OCI-LY3 (cell line): ENCODE measurements at regions not wholly inside any gene's neighbourhood (a gene's known extent, or its start where the extent isn't known, plus 50 kb on each side); places are given as distances from the start of the nearest gene placed in this dataset.

Source experiments
- H2AFZ ChIP-seq: fragments of 200-600, 300-600 bp; shearing (Covaris generic); 2 replicates; pipeline ENCODE4 v1.6.0; 2014; ENCODE audit warnings: antibody characterized with exemption, low read depth, low read length
- H3K27ac ChIP-seq: fragments of 200-600, 300-600 bp; sonication (generic); 2 replicates; pipeline ENCODE4 v1.5.1; 2014; ENCODE audit warnings: mild to moderate bottlenecking, low read length, moderate library complexity, mixed read lengths
- H3K27me3 ChIP-seq: fragments of 200-600, 300-600 bp; sonication (generic); 2 replicates; pipeline ENCODE4 v1.6.1; 2014; ENCODE audit warnings: low read depth, low read length, mixed read lengths
- H3K36me3 ChIP-seq: fragments of 200-600, 300-600 bp; sonication (generic); replicated peaks from 2 replicates; pipeline ENCODE3; 2014; ENCODE audit warnings: low read depth, low read length, mixed read lengths
- H3K4me1 ChIP-seq: fragments of 300-600, 200-600 bp; sonication (generic); 2 replicates; pipeline ENCODE4 v1.6.1; 2014; ENCODE audit warnings: low read length, mixed read lengths
- H3K4me2 ChIP-seq: fragments of 200-600, 300-600 bp; sonication (generic); 2 replicates; pipeline ENCODE4 v1.6.1; 2014; ENCODE audit warnings: low read length, mixed read lengths
- H3K4me3 ChIP-seq: fragments of 300-600, 200-600 bp; sonication (generic); 2 replicates; pipeline ENCODE4 v1.5.1; 2014; ENCODE audit warnings: antibody characterized with exemption, mild to moderate bottlenecking, low read length, moderate library complexity
- H3K79me2 ChIP-seq: fragments of 300-600, 200-600 bp; shearing (Covaris generic); 2 replicates; pipeline ENCODE4 v1.6.1; 2014; ENCODE audit warnings: mild to moderate bottlenecking, low read length, mixed read lengths
- H3K9ac ChIP-seq: fragments of 300-600, 200-600 bp; shearing (Covaris generic); 2 replicates; pipeline ENCODE4 v1.6.0; 2014; ENCODE audit warnings: mild to moderate bottlenecking, low read length, moderate library complexity
- H3K9me3 ChIP-seq: fragments of 200-600, 300-600 bp; shearing (Covaris generic); 2 replicates; pipeline ENCODE4 v1.6.1; 2014; ENCODE audit warnings: low read length, mixed read lengths; ENCODE audit not compliant: insufficient read depth
- H4K20me1 ChIP-seq: fragments of 200-600, 300-600 bp; sonication (generic); 2 replicates; pipeline ENCODE4 v1.6.1; 2016; ENCODE audit warnings: low read length, mixed read lengths; ENCODE audit not compliant: insufficient read depth
- EZH2phosphoT487 ChIP-seq: fragments of 200-600 bp; shearing (Covaris generic); IDR thresholded peaks from 2 replicates; pipeline ENCODE4 v1.6.1; 2018; ENCODE audit warnings: antibody characterized with exemption, mixed run types, low read depth
- TF ChIP-seq, protein P1 (sequence below): fragments of 200-600, 300-600 bp; sonication (generic); IDR thresholded peaks from 2 replicates; pipeline ENCODE4 v1.5.1; 2014; ENCODE audit warnings: antibody characterized with exemption, low read length, low read depth

DNA sequence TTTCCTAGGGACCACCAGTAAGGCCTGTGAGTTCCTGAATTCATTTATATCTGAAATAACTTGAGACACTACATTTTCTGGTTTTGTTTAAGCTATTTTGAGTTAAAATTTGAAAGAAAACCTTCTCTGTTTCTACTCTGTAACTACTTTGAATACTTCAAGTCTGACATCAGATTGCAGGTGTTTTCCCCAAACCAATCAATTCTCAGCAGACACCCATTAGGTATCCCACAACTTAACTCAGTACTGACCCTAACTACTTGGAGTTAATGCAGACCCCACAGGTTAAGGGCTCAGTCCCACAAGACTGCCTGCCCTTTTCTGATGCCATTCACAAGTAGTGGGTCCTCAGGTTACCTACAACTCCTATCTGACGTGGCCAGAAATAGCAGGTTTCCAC is 1100.0 kb upstream of the SLIT2 start:
- TF ChIP-seq EZH2phosphoT487, result no peak
- TF ChIP-seq, protein P1, sequence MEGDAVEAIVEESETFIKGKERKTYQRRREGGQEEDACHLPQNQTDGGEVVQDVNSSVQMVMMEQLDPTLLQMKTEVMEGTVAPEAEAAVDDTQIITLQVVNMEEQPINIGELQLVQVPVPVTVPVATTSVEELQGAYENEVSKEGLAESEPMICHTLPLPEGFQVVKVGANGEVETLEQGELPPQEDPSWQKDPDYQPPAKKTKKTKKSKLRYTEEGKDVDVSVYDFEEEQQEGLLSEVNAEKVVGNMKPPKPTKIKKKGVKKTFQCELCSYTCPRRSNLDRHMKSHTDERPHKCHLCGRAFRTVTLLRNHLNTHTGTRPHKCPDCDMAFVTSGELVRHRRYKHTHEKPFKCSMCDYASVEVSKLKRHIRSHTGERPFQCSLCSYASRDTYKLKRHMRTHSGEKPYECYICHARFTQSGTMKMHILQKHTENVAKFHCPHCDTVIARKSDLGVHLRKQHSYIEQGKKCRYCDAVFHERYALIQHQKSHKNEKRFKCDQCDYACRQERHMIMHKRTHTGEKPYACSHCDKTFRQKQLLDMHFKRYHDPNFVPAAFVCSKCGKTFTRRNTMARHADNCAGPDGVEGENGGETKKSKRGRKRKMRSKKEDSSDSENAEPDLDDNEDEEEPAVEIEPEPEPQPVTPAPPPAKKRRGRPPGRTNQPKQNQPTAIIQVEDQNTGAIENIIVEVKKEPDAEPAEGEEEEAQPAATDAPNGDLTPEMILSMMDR, result no peak
- Histone ChIP-seq H3K9ac (no peak overlapping the region), H4K20me1 (no peaks in the 10 kb centered on the region), H3K4me1 (peaks cover 22% of the 10 kb centered on the region), H3K79me2 (no peaks in the 10 kb centered on the region), H3K4me2 (peak overlapping the region; percentile 35; the same call in 1 of the 2 replicates), H2AFZ (no peak overlapping the region), H3K4me3 (no peak overlapping the region), H3K9me3 (peaks cover 6% of the 10 kb centered on the region; the same call in 1 of the 2 replicates), H3K27me3 (no peaks in the 10 kb centered on the region), H3K36me3 (peaks cover 4% of the 10 kb centered on the region), H3K27ac (no peak overlapping the region)

DNA sequence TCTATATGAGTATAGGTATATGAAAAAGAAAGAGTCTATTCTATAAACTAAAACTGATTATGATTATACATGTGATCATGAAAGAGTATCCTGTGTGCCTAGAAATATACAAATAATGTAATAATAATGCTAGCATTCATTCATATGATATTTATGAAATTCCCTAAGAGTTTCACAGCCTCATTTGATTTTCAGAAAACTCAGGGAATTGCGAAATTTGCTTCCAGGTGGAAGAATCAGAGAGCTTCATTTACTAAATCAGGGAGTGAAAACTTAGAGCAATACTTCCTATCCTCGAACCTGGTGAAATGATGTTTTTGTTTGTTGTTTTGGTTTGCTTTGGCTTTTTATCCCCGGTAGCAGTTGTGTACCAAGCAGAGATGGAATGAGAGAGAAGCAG is 1105.7 kb upstream of the SLIT2 start:
- Histone ChIP-seq H3K4me1 (peaks cover 8% of the 10 kb centered on the region), H3K4me3 (no peak overlapping the region), H3K9ac (no peak overlapping the region), H4K20me1 (no peaks in the 10 kb centered on the region), H2AFZ (no peak overlapping the region), H3K36me3 (no peaks in the 10 kb centered on the region), H3K9me3 (no peaks in the 10 kb centered on the region), H3K27ac (no peak overlapping the region), H3K79me2 (no peaks in the 10 kb centered on the region), H3K4me2 (no peak overlapping the region), H3K27me3 (no peaks in the 10 kb centered on the region)
- TF ChIP-seq EZH2phosphoT487, result no peak
- TF ChIP-seq, protein P1, result no peak

DNA sequence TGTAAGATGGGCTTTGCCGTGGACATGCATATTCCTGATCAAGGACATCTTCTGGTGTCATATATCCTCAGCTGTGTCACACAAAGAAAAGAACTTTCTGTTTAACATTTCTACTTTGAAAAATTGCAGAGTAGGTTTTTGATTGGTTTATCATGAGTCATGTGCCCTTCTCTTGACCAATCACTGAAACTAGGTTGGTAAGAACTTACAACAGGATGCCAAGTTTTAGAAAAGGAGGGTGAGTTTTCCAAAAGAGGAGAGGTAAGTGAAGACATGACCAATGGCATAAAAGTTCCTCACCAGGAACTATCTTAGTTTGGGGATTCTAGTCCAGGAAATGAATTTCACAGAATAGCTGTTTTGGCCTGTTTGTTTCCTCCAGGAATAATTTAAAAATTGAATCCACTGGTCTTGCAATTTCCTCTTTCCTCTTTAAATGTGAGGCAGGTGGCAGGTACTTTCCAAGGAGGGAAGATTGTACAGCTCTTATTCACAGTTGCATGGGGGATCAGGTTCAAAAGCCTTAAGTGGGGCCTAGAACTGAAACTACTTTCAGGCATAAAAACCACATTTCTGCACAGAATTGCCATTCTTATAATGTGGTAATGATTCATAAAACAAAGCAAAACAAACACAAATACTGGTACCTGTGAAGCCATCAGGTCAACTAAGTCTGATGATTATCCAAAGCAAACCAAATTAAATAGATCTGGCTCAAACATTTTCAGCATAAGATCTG is 1114.5 kb upstream of the LCORL start:
- Histone ChIP-seq H3K27ac (no peak overlapping the region), H3K9me3 (no peaks in the 10 kb centered on the region), H3K79me2 (no peaks in the 10 kb centered on the region), H3K4me3 (no peak overlapping the region), H3K9ac (no peak overlapping the region), H3K36me3 (no peaks in the 10 kb centered on the region), H3K4me2 (no peak overlapping the region), H2AFZ (no peak overlapping the region), H3K27me3 (no peaks in the 10 kb centered on the region), H4K20me1 (no peaks in the 10 kb centered on the region), H3K4me1 (peaks cover 12% of the 10 kb centered on the region)
- no peak for TF ChIP-seq EZH2phosphoT487
- TF ChIP-seq, protein P1, result no peak

DNA sequence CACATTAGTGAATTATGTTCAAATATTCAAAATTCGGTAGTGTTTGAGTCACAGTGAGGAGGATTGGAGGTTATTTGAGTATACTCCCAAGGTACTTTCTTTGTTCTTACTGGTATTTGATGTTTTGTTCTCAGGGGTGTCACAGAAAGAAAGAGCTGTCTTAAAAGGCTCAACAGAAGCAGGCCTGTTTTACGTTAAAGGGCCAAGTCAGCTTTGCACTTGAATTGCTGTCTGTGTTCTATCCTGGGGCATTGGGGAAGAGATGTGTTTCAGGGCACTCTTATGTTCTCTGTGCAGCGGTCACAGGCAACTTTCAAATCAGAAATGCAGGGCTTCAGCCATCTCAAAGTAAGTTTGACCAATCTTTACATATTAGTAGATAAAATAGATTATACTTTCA is 1113.1 kb upstream of the LCORL start:
- peaks cover 18% of the 10 kb centered on the region for H3K4me1 ChIP-seq
- no peaks in the 10 kb centered on the region for H3K9me3 ChIP-seq
- H3K9ac ChIP-seq, result no peak overlapping the region

More for the DNA sequence above, 1113.1 kb upstream of the LCORL start:
- H4K20me1 ChIP-seq, result no peaks in the 10 kb centered on the region
- no peak overlapping the region for H3K4me3 ChIP-seq
- H3K27me3 ChIP-seq, result no peaks in the 10 kb centered on the region
- no peaks in the 10 kb centered on the region for H3K36me3 ChIP-seq
- no peak overlapping the region for H3K27ac ChIP-seq
- H3K4me2 ChIP-seq, result no peak overlapping the region
- no peak overlapping the region for H2AFZ ChIP-seq
- H3K79me2 ChIP-seq, result no peaks in the 10 kb centered on the region
- no peak for TF ChIP-seq EZH2phosphoT487
- TF ChIP-seq, protein P1, result no peak
